ENCODE measurements at regions not wholly inside any gene's neighbourhood (a gene's known extent, or its start where the extent isn't known, plus 50 kb on each side); places are given as distances from the start of the nearest gene placed in this dataset.
A peak's percentile ranks its signal among the peaks of the same experiment; 100 is the strongest.

DNA sequence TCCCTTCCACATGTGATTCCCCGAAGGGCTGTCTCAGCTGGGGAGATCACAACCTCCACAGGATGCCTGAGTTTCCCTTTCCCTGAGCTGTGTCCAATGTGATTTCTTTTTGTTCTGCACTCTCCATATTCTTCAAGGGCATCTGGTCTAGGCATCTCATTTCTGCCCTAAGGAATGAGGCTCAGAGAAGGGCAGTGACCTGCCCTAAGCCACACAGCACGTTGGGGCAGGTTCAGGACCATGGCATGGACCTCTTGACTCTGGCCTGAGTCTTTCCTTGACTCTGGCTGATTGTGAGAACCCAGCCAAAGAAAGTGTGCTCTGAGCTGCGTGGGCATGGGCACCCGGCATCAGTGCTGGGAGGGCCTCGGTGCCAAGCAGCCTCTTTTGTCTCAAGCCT is 590.3 kb downstream of the PTPRU start:
- Histone ChIP-seq H2AFZ (ENCODE audit: low read length) (no peak overlapping the region), H3K9ac (ENCODE audit: insufficient read depth, low read depth, low read length) (no peak overlapping the region), H3K27me3 (ENCODE audit: control insufficient read depth in 1 of 2, insufficient read depth in 2 of 2, low read length in 2 of 2) (peaks cover 0 to 24% of the 10 kb centered on the region in 2 experiments; a peak in 4 of 5 replicates), H3K36me3 (replicated peaks in 1 of 2; ENCODE audit: control insufficient read depth in 1 of 2, insufficient read depth in 2 of 2, low read length in 2 of 2) (no peaks in the 10 kb centered on the region), H3K9me3 (ENCODE audit: low read length) (no peaks in the 10 kb centered on the region), H3K79me2 (ENCODE audit: insufficient read depth, low read length) (no peaks in the 10 kb centered on the region), H3K27ac (ENCODE audit: extremely low read length, insufficient read depth, low read length) (no peak overlapping the region), H4K20me1 (ENCODE audit: insufficient read depth, low read length) (no peaks in the 10 kb centered on the region), H3K4me3 (replicated peaks in 1 of 3; ENCODE audit: insufficient read depth in 1 of 3, low read depth in 2 of 3, low read length in 3 of 3) (no peak overlapping the region), H3K4me2 (ENCODE audit: low read depth, low read length) (no peak overlapping the region), H3K4me1 (ENCODE audit: insufficient read depth, low read length) (no peaks in the 10 kb centered on the region)
- in situ Hi-C loops (cut with HindIII; ENCODE audit: extremely low pct_ligation_motif_present, low pct_unique_long_range_greater_than_20kb) (no loop called here), intact Hi-C loops (cut with micrococcal nuclease; ENCODE audit: unreplicated experiment) (no loop called here)
- no peak for ATAC-seq
- ChIA-PET CTCF (ENCODE audit: low intra/inter-chr PET ratio, low total read pairs) (no interaction called here), POLR2A (no interaction called here)
- 10% methylated on average over 5 of the region's 5 CpGs for WGBS (ENCODE audit: low lambda C conversion rate)
- no peak for DNase-seq (ENCODE audit: low spot score)
- no peak for TF ChIP-seq ZNF7 (CRISPR knock-in tag; IDR thresholded peaks at IDR 0.05)
- TF ChIP-seq ZBTB21 (CRISPR knock-in tag; IDR thresholded peaks at IDR 0.05), result no peak
- no peak for TF ChIP-seq SOX5 (CRISPR knock-in tag; IDR thresholded peaks at IDR 0.05; ENCODE audit: borderline replicate concordance)
- peak; percentile 60; the same call in 1 of the 2 replicates for TF ChIP-seq ZNF768 (CRISPR knock-in tag; IDR thresholded peaks at IDR 0.05)
- TF ChIP-seq, protein P1, sequence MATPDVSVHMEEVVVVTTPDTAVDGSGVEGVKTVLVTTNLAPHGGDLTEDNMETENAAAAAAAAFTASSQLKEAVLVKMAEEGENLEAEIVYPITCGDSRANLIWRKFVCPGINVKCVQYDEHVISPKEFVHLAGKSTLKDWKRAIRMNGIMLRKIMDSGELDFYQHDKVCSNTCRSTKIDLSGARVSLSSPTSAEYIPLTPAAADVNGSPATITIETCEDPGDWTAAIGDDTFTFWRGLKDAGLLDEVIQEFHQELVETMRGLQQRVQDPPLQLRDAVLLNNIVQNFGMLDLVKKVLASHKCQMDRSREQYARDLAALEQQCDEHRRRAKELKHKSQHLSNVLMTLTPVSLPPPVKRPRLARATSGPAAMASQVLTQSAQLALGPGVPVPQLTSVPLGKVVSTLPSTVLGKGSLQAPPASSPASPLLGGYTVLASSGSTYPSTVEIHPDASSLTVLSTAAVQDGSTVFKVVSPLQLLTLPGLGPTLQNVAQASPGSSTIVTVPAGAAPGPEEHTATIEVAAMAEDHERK (CRISPR knock-in tag; IDR thresholded peaks at IDR 0.05; ENCODE audit: low read depth), result no peak
- TF ChIP-seq, protein P2, sequence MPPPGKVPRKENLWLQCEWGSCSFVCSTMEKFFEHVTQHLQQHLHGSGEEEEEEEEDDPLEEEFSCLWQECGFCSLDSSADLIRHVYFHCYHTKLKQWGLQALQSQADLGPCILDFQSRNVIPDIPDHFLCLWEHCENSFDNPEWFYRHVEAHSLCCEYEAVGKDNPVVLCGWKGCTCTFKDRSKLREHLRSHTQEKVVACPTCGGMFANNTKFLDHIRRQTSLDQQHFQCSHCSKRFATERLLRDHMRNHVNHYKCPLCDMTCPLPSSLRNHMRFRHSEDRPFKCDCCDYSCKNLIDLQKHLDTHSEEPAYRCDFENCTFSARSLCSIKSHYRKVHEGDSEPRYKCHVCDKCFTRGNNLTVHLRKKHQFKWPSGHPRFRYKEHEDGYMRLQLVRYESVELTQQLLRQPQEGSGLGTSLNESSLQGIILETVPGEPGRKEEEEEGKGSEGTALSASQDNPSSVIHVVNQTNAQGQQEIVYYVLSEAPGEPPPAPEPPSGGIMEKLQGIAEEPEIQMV (CRISPR knock-in tag; IDR thresholded peaks at IDR 0.05; ENCODE audit: low read depth), result no peak
- no TSS peak for BruUV-seq (replicated peaks)
- no peak for FAIRE-seq

DNA sequence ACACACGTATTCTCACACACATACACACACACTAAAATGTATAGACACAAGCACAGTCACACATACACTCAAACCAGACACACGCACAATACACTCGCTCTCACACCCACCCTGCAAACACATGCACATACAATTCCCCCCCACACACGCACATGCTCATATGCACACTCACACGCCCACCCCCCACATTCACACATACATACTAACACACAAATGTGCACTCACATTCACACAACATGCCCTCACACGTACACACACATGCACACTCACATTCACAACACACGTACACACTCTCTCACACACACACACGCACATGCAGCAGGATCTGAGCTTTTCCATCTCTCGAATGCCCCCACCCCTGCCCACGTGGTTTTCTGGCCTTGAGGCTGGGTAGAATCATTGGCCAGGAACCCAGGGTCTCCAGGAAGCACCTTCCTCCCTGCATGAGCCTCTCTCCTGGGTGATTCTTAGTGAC is 589.7 kb downstream of the PTPRU start:
- ChIA-PET CTCF (ENCODE audit: low intra/inter-chr PET ratio, low total read pairs) (no interaction called here), POLR2A (no interaction called here)
- no peak for FAIRE-seq
- WGBS (ENCODE audit: low lambda C conversion rate), result 33% methylated on average over 10 of the region's 10 CpGs
- Histone ChIP-seq H3K9ac (ENCODE audit: insufficient read depth, low read depth, low read length) (no peak overlapping the region), H3K36me3 (replicated peaks in 1 of 2; ENCODE audit: control insufficient read depth in 1 of 2, insufficient read depth in 2 of 2, low read length in 2 of 2) (no peaks in the 10 kb centered on the region), H3K4me1 (ENCODE audit: insufficient read depth, low read length) (no peaks in the 10 kb centered on the region), H4K20me1 (ENCODE audit: insufficient read depth, low read length) (no peaks in the 10 kb centered on the region), H3K27me3 (ENCODE audit: control insufficient read depth in 1 of 2, insufficient read depth in 2 of 2, low read length in 2 of 2) (peaks cover 0 to 24% of the 10 kb centered on the region in 2 experiments; a peak in 4 of 5 replicates), H2AFZ (ENCODE audit: low read length) (no peak overlapping the region), H3K9me3 (ENCODE audit: low read length) (no peaks in the 10 kb centered on the region), H3K4me3 (replicated peaks in 1 of 3; ENCODE audit: insufficient read depth in 1 of 3, low read depth in 2 of 3, low read length in 3 of 3) (no peak overlapping the region), H3K4me2 (ENCODE audit: low read depth, low read length) (no peak overlapping the region), H3K79me2 (ENCODE audit: insufficient read depth, low read length) (no peaks in the 10 kb centered on the region), H3K27ac (ENCODE audit: extremely low read length, insufficient read depth, low read length) (no peak overlapping the region)
- BruUV-seq (replicated peaks), result no TSS peak
- intact Hi-C loops (cut with micrococcal nuclease; ENCODE audit: unreplicated experiment) (no loop called here), in situ Hi-C loops (cut with HindIII; ENCODE audit: extremely low pct_ligation_motif_present, low pct_unique_long_range_greater_than_20kb) (no loop called here)
- ATAC-seq, result no peak
- DNase-seq (ENCODE audit: low spot score), result no peak
- TF ChIP-seq HOXA3 (CRISPR knock-in tag; IDR thresholded peaks at IDR 0.05) (no peak), ZNF768 (CRISPR knock-in tag; IDR thresholded peaks at IDR 0.05) (no peak), U2AF1 (optimal IDR thresholded peaks at IDR 0.05; ENCODE audit: low read depth, low read length) (no peak)
- TF ChIP-seq, protein P3, sequence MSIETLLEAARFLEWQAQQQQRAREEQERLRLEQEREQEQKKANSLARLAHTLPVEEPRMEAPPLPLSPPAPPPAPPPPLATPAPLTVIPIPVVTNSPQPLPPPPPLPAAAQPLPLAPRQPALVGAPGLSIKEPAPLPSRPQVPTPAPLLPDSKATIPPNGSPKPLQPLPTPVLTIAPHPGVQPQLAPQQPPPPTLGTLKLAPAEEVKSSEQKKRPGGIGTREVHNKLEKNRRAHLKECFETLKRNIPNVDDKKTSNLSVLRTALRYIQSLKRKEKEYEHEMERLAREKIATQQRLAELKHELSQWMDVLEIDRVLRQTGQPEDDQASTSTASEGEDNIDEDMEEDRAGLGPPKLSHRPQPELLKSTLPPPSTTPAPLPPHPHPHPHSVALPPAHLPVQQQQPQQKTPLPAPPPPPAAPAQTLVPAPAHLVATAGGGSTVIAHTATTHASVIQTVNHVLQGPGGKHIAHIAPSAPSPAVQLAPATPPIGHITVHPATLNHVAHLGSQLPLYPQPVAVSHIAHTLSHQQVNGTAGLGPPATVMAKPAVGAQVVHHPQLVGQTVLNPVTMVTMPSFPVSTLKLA (IDR thresholded peaks at IDR 0.05), result peak; percentile 89
- TF ChIP-seq, protein P4, sequence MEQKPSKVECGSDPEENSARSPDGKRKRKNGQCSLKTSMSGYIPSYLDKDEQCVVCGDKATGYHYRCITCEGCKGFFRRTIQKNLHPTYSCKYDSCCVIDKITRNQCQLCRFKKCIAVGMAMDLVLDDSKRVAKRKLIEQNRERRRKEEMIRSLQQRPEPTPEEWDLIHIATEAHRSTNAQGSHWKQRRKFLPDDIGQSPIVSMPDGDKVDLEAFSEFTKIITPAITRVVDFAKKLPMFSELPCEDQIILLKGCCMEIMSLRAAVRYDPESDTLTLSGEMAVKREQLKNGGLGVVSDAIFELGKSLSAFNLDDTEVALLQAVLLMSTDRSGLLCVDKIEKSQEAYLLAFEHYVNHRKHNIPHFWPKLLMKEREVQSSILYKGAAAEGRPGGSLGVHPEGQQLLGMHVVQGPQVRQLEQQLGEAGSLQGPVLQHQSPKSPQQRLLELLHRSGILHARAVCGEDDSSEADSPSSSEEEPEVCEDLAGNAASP (CRISPR knock-in tag; IDR thresholded peaks at IDR 0.05; ENCODE audit: borderline replicate concordance), result no peak
- TF ChIP-seq, protein P5, sequence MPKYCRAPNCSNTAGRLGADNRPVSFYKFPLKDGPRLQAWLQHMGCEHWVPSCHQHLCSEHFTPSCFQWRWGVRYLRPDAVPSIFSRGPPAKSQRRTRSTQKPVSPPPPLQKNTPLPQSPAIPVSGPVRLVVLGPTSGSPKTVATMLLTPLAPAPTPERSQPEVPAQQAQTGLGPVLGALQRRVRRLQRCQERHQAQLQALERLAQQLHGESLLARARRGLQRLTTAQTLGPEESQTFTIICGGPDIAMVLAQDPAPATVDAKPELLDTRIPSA (CRISPR knock-in tag; IDR thresholded peaks at IDR 0.05; ENCODE audit: borderline replicate concordance), result no peak
